K562 (cell line): ENCODE measurements at regions not wholly inside any gene's neighbourhood (a gene's known extent, or its start where the extent isn't known, plus 50 kb on each side); places are given as distances from the start of the nearest gene placed in this dataset.

Experiments used
- CTCF ChIP-seq, 3 experiments: IDR thresholded peaks in 2 of 3; conservative IDR thresholded peaks in 1 of 3; 2 replicates each; pipeline ENCODE4 v1.5.1; 2011 to 2012; ENCODE audit warnings: low read length in 3 of 3, mild to moderate bottlenecking in 3 of 3, control low read depth in 2 of 3, improper control_type of control experiment in 1 of 3, inconsistent platforms in 1 of 3, low read depth in 1 of 3, mixed read lengths in 1 of 3, moderate library complexity in 1 of 3; ENCODE audit not compliant: insufficient read depth in 2 of 3
- EGR1 ChIP-seq: fragments of 450-650 bp; conservative IDR thresholded peaks from 2 replicates; pipeline ENCODE4 v1.6.1; 2017; ENCODE audit warnings: mild to moderate bottlenecking
- HDAC2 ChIP-seq: fragments of 450-650 bp; IDR thresholded peaks from 2 replicates; pipeline ENCODE4 v1.6.1; 2016; ENCODE audit warnings: mild to moderate bottlenecking
- NBN ChIP-seq: fragments of 450-650 bp; IDR thresholded peaks from 2 replicates; pipeline ENCODE4 v1.6.1; 2016; ENCODE audit warnings: low read depth, mild to moderate bottlenecking
- POLR2AphosphoS5 ChIP-seq: IDR thresholded peaks from 2 replicates; pipeline ENCODE4 v1.6.1; 2011; ENCODE audit warnings: mild to moderate bottlenecking, low read depth, low read length, moderate library complexity; ENCODE audit not compliant: control insufficient read depth, insufficient read depth
- TARDBP ChIP-seq: fragments of 450-650 bp; IDR thresholded peaks from 2 replicates; pipeline ENCODE4 v1.6.1; 2016
- ZEB2 ChIP-seq: fragments of 450-650 bp; IDR thresholded peaks from 2 replicates; pipeline ENCODE4 v1.6.1; 2016

- TF ChIP-seq CTCF (IDR thresholded peaks at IDR 0.05 in 2 of 3, conservative IDR thresholded peaks at IDR 0.05 in 1 of 3; ENCODE audit: insufficient read depth in 2 of 3, low read depth in 1 of 3, low read length in 3 of 3) (no peak), NBN (no peak), TARDBP (no peak), ZEB2 (no peak), POLR2AphosphoS5 (no peak), HDAC2 (no peak), EGR1 (no peak)
Observed at GRCh38 chr10:90674461-90674860, 183.4 kb downstream of the HTR7 start.
